Renal pelvis (tissue), 1 donor: ENCODE measurements at regions not wholly inside any gene's neighbourhood (a gene's known extent, or its start where the extent isn't known, plus 50 kb on each side); places are given as distances from the start of the nearest gene placed in this dataset.

Source experiments
- DNase-seq: peaks from one replicate; pipeline ENCODE4 v3.0.0-alpha.2; 2013

- no peak for DNase-seq
Observed at GRCh38 chr11:70535191-70535971, 137.1 kb downstream of the CTTN start.

GRCh38 chr11:70536051-70536877 lies 137.9 kb downstream of the CTTN start:
- DNase-seq, result no peak

GRCh38 chr11:70537576-70538571 lies 139.5 kb downstream of the CTTN start:
- no peak for DNase-seq

GRCh38 chr11:70538641-70539359 lies 140.5 kb downstream of the CTTN start:
- no peak for DNase-seq

GRCh38 chr11:70539360-70540095 lies 141.2 kb downstream of the CTTN start:
- DNase-seq, result no peak

- no peak for DNase-seq
Observed at GRCh38 chr11:70540196-70540595, 141.9 kb downstream of the CTTN start.

- DNase-seq, result no peak
Observed at GRCh38 chr11:70541176-70541575, 142.8 kb downstream of the CTTN start.

GRCh38 chr11:70541699-70542098 lies 143.4 kb downstream of the CTTN start:
- no peak for DNase-seq

- no peak for DNase-seq
Observed at GRCh38 chr11:70542406-70542805, 144.1 kb downstream of the CTTN start.

- no peak for DNase-seq
Observed at GRCh38 chr11:70542811-70543210, 144.5 kb downstream of the CTTN start.

- DNase-seq, result no peak
Observed at GRCh38 chr11:70543611-70544010, 145.3 kb downstream of the CTTN start.

GRCh38 chr11:70544067-70544773 lies 145.9 kb downstream of the CTTN start:
- DNase-seq, result no peak

GRCh38 chr11:70544774-70545609 lies 146.7 kb downstream of the CTTN start:
- DNase-seq, result no peak

GRCh38 chr11:70545610-70545912 lies 147.2 kb downstream of the CTTN start:
- no peak for DNase-seq

GRCh38 chr11:70546191-70546940 lies 148.0 kb downstream of the CTTN start:
- DNase-seq, result no peak

- DNase-seq, result no peak
Observed at GRCh38 chr11:70547386-70547785, 149.1 kb downstream of the CTTN start.

- DNase-seq, result no peak
Observed at GRCh38 chr11:70547821-70548670, 149.7 kb downstream of the CTTN start.
